Prostate gland (tissue), 2 donors: ENCODE measurements at regions not wholly inside any gene's neighbourhood (a gene's known extent, or its start where the extent isn't known, plus 50 kb on each side); places are given as distances from the start of the nearest gene placed in this dataset.

ENCODE experiments used
- CTCF ChIP-seq, 4 experiments: fragments of 200-600 bp in 2 of 4; fragments of 450-650 bp in 2 of 4; sonication (generic) in 2 of 4; IDR thresholded peaks; 1 replicate in 3 of 4; 2 replicates in 1 of 4; pipeline ENCODE4 v1.5.1; 2016 to 2019; ENCODE audit warnings: antibody characterized with exemption in 4 of 4, mild to moderate bottlenecking in 2 of 4, moderate library complexity in 2 of 4
- POLR2A ChIP-seq: fragments of 450-650 bp; IDR thresholded peaks from one replicate; pipeline ENCODE4 v1.6.1; 2016; ENCODE audit warnings: antibody characterized with exemption, mild to moderate bottlenecking

DNA sequence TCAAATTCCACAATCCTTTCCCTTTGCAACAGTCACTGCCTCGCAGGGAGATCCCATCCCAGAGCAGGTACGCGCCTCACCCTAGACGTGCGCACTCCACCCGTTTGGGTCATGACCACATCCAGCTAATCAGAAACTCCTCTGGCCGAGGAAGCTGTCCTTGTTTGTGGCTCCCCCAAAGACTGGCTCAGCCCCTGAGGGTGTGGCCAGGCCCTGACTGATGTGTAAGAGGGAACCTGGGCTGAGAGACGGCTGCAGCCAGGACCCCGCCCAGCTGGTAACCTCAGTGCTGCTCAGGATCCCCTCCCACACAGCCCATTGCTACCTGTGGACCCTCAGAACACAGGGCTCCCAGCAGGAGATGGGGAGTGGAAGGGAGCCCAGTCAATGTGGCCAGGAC, 183.2 kb upstream of the SFSWAP start:
- TF ChIP-seq CTCF (IDR thresholded peaks at IDR 0.05) (no peak), POLR2A (no peak)
